GM18909 (cell line): ENCODE measurements at regions not wholly inside any gene's neighbourhood (a gene's known extent, or its start where the extent isn't known, plus 50 kb on each side); places are given as distances from the start of the nearest gene placed in this dataset.

Source experiments
- ATAC-seq: cut with Tn5 transposase; IDR thresholded peaks from one replicate; pipeline ENCODE4 v1.9.1; 2021; ENCODE audit warnings: mild to moderate bottlenecking; ENCODE audit not compliant: unreplicated experiment, poor library complexity

GRCh38 chr12:84692071-84692470 is 220.5 kb downstream of the SLC6A15 start:
- no peak for ATAC-seq

DNA sequence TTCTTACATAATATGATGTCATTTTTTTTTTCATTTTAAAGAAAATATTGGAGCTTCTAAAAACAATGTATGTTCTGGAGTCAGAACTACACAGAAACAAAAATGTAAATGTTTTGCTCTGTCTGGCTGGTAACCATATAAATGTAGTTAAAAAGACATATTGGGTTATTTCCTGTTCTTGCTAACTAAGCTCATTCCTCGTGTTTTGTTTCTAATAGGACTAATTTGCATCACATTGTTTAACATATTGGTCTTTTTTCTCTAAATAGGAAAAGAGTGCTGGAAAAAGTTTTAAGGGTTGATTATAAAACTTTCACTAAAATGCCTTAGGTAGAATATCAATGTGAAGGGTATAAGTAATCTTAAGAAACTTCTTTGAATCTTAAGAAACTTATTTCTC is 221.3 kb downstream of the SLC6A15 start:
- no peak for ATAC-seq

- ATAC-seq = no peak
These were observed 223.0 kb downstream of the SLC6A15 start for GRCh38 chr12:84689638-84690037.

- ATAC-seq = no peak
These were observed 227.2 kb downstream of the SLC6A15 start for GRCh38 chr12:84685379-84685778.

- no peak for ATAC-seq
These were observed 235.8 kb downstream of the SLC6A15 start for GRCh38 chr12:84676787-84677186.

- no peak for ATAC-seq
These were observed 250.8 kb downstream of the SLC6A15 start for GRCh38 chr12:84661786-84662185.

- no peak for ATAC-seq
These were observed 252.5 kb downstream of the SLC6A15 start for GRCh38 chr12:84660139-84660538.

DNA sequence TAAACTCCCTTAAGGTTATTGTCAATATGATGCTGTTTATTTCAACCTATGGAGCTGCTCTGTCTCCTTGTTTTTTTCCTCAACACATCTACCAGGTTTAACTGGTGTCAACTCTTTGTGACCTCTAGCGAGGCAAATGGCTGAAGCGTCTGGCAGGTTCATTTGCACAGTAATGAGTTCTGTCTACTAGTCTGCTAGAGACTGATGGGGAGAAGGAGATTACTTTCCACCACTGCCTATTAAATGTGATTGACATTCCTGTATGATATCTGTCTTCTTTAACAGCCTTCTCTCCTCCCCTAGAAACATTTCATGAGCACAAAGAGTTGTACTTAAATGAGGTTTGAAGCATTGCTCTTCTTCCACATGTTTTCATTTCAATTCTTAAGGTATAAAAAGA is 253.7 kb downstream of the SLC6A15 start:
- no peak for ATAC-seq

- no peak for ATAC-seq
These were observed 255.9 kb downstream of the SLC6A15 start for GRCh38 chr12:84656705-84657104.

GRCh38 chr12:84653482-84653881 is 259.1 kb downstream of the SLC6A15 start:
- ATAC-seq = no peak

DNA sequence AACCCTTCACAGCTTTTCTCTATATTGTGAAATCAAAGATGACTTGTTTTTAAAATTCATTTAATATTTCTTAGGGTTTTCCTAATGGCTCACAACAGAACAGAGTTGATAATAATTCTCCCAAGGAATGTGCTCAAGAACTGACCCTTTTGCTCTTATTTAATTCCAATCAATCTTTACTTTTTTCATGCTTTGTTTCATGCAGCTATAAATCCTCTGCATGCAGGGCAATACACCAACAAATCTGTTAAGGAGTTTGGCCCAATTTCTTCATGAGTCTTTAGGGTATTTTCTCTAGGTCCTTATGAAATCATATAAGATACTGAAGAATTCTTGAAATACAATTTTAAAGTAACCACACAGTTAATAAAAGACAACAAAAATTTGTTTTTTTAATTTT is 264.2 kb downstream of the SLC6A15 start:
- ATAC-seq = no peak

- no peak for ATAC-seq
These were observed 267.7 kb downstream of the SLC6A15 start for GRCh38 chr12:84644908-84645307.

GRCh38 chr12:84643993-84644392 is 268.6 kb downstream of the SLC6A15 start:
- no peak for ATAC-seq

- no peak for ATAC-seq
These were observed 270.6 kb downstream of the SLC6A15 start for GRCh38 chr12:84641940-84642545.

DNA sequence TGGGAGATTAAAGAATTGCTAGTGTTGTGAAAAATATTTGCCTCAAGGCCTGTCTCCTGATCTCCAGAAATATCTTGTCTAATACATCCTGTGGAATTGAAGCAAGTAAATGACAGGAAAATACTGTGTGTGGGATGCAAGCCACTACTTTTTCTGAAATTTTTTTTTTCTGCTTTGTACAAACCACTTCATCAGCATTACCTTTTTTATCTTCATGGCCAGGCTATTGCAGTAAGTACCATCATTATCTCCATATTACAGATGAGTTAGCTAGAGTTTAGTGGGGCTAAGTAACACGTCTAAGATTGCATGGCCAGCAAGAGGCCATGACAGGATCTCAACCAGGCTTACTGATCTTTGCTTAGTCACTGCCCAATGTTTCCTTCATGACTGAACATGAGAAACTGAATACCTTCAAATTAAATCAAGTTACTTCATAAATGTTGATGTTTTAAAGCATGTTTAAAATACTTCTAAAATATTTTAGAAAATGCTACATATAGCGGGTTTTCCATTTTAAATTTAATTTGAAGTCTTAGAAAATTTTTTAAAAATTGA is 273.7 kb downstream of the SLC6A15 start:
- no peak for ATAC-seq

DNA sequence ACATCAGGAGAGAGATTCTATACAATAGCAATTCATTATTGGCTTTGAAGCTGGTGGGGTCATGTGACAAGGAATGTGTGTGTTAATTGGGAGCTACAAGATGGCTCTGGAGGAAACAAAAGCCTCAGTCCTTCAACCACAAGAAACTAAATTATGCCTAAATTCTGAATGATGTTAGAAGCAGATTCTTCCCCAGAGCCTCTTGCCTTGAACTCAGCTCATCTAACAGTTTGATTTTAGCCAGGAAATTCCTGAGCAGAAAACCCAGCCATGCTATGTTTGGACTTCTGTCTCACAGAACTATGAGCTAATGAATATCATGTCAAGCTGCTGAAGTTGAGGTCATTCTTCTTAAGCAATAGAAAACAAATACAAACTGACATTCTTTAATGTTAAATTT is 274.7 kb downstream of the SLC6A15 start:
- no peak for ATAC-seq

- no peak for ATAC-seq
These were observed 275.8 kb downstream of the SLC6A15 start for GRCh38 chr12:84636801-84637290.

- ATAC-seq = no peak
These were observed 278.1 kb downstream of the SLC6A15 start for GRCh38 chr12:84634526-84634925.

- no peak for ATAC-seq
These were observed 280.0 kb downstream of the SLC6A15 start for GRCh38 chr12:84632556-84632955.

GRCh38 chr12:84631020-84631419 is 281.6 kb downstream of the SLC6A15 start:
- no peak for ATAC-seq

- ATAC-seq = no peak
These were observed 285.0 kb downstream of the SLC6A15 start for GRCh38 chr12:84627593-84627992.

- no peak for ATAC-seq
These were observed 288.0 kb downstream of the SLC6A15 start for GRCh38 chr12:84624601-84625000.
